Mucosa of rectum (tissue), 2 donors: ENCODE measurements at regions not wholly inside any gene's neighbourhood (a gene's known extent, or its start where the extent isn't known, plus 50 kb on each side); places are given as distances from the start of the nearest gene placed in this dataset.

Source experiments
- H3K27ac ChIP-seq, 2 donors: one replicate each; pipeline ENCODE4 v1.7.0; 2013; ENCODE audit warnings: inconsistent platforms in 2 of 2, low read depth in 2 of 2, low read length in 2 of 2
- H3K27me3 ChIP-seq, 2 donors: one replicate each; pipeline ENCODE4 v1.7.0; 2013; ENCODE audit warnings: low read length in 2 of 2; ENCODE audit not compliant: control insufficient read depth in 2 of 2, insufficient read depth in 2 of 2
- H3K36me3 ChIP-seq, 2 donors: one replicate each; pipeline ENCODE4 v1.7.0; 2013; ENCODE audit warnings: low read length in 2 of 2; ENCODE audit not compliant: control insufficient read depth in 2 of 2, insufficient read depth in 2 of 2
- H3K4me1 ChIP-seq, 2 donors: one replicate each; pipeline ENCODE4 v1.7.0; 2013; ENCODE audit warnings: low read length in 2 of 2, mild to moderate bottlenecking in 1 of 2; ENCODE audit not compliant: control insufficient read depth in 2 of 2, insufficient read depth in 2 of 2
- H3K4me3 ChIP-seq, 2 donors: one replicate each; pipeline ENCODE4 v1.7.0; 2013; ENCODE audit warnings: low read length in 2 of 2
- H3K9ac ChIP-seq, 2 donors: one replicate each; pipeline ENCODE4 v1.7.0; 2013; ENCODE audit warnings: low read length in 2 of 2, low read depth in 1 of 2, mild to moderate bottlenecking in 1 of 2
- H3K9me3 ChIP-seq, 2 donors: one replicate each; pipeline ENCODE4 v1.7.0; 2013; ENCODE audit warnings: low read length in 2 of 2; ENCODE audit not compliant: control insufficient read depth in 2 of 2
- donor health status: healthy.
- donor health status: Normal muscosa, but diverticular disease.

- H3K4me3 ChIP-seq: no peak overlapping the region
- H3K27ac ChIP-seq: no peak overlapping the region
- H3K27me3 ChIP-seq: no peaks in the 10 kb centered on the region
- no peaks in the 10 kb centered on the region for H3K36me3 ChIP-seq
- no peak overlapping the region for H3K9ac ChIP-seq
- H3K9me3 ChIP-seq: no peaks in the 10 kb centered on the region
- H3K4me1 ChIP-seq: no peaks in the 10 kb centered on the region
Measured at GRCh38 chr2:145724311-145724898, 1204.5 kb upstream of the ZEB2 start.

- Histone ChIP-seq H3K4me1 (no peaks in the 10 kb centered on the region), H3K27ac (no peak overlapping the region), H3K36me3 (no peaks in the 10 kb centered on the region), H3K4me3 (no peak overlapping the region), H3K9me3 (no peaks in the 10 kb centered on the region), H3K9ac (no peak overlapping the region), H3K27me3 (no peaks in the 10 kb centered on the region)
Measured at GRCh38 chr2:145723872-145724271, 1204.0 kb upstream of the ZEB2 start.

DNA sequence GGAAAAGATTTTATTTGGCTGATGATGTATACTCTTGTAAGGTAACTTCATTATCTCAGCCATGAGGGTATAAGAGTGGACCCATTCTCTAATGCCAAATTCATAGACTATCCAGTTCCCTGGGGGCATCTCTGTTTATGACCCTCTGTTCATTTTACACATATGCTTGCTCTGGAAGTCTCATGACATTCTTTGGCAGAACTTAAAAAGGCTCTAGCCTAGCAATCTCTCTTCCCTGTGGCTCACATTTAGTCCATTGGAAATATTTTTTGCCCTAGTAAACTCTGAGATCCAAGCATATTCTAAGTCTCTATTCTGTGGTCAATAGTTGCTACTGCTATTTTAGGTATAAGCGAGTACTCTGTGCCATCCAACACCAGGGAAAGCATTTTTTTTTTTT lies 1201.8 kb upstream of the ZEB2 start:
- Histone ChIP-seq H3K4me1 (no peaks in the 10 kb centered on the region), H3K36me3 (no peaks in the 10 kb centered on the region), H3K27ac (no peak overlapping the region), H3K9ac (no peak overlapping the region), H3K27me3 (no peaks in the 10 kb centered on the region), H3K9me3 (no peaks in the 10 kb centered on the region), H3K4me3 (no peak overlapping the region)

GRCh38 chr2:145715601-145716000 lies 1195.7 kb upstream of the ZEB2 start:
- H3K4me1 ChIP-seq: no peaks in the 10 kb centered on the region
- no peak overlapping the region for H3K27ac ChIP-seq
- H3K9ac ChIP-seq: no peak overlapping the region
- H3K36me3 ChIP-seq: no peaks in the 10 kb centered on the region
- H3K9me3 ChIP-seq: no peaks in the 10 kb centered on the region
- H3K27me3 ChIP-seq: no peaks in the 10 kb centered on the region
- H3K4me3 ChIP-seq: no peak overlapping the region

DNA sequence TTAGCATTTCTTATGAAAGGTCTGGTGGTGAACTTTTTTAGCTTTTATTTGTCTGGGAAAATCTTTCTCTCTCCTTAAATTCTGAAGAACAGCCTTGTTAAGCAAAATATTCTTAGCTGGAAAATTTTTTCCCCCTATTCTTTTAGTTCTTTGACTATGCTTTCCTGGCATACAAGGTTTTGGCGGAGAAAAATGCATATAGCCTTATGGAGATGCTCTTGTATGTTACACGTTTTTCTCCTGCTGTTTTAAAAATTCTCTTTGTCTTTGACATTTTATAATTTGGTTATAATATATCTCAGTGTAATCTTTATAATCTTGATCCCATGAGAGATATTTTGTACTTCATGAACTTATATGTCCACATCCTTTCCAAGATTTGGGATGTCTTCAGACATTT lies 1190.4 kb upstream of the ZEB2 start:
- H3K36me3 ChIP-seq: no peaks in the 10 kb centered on the region
- H3K27me3 ChIP-seq: no peaks in the 10 kb centered on the region
- H3K27ac ChIP-seq: no peak overlapping the region
- no peaks in the 10 kb centered on the region for H3K9me3 ChIP-seq
- H3K4me1 ChIP-seq: no peaks in the 10 kb centered on the region
- H3K4me3 ChIP-seq: no peak overlapping the region
- H3K9ac ChIP-seq: no peak overlapping the region

GRCh38 chr2:145702305-145702704 lies 1182.4 kb upstream of the ZEB2 start:
- H3K4me1 ChIP-seq: no peaks in the 10 kb centered on the region
- no peaks in the 10 kb centered on the region for H3K27me3 ChIP-seq
- no peak overlapping the region for H3K9ac ChIP-seq
- H3K4me3 ChIP-seq: no peak overlapping the region
- no peaks in the 10 kb centered on the region for H3K9me3 ChIP-seq
- no peaks in the 10 kb centered on the region for H3K36me3 ChIP-seq
- no peak overlapping the region for H3K27ac ChIP-seq

DNA sequence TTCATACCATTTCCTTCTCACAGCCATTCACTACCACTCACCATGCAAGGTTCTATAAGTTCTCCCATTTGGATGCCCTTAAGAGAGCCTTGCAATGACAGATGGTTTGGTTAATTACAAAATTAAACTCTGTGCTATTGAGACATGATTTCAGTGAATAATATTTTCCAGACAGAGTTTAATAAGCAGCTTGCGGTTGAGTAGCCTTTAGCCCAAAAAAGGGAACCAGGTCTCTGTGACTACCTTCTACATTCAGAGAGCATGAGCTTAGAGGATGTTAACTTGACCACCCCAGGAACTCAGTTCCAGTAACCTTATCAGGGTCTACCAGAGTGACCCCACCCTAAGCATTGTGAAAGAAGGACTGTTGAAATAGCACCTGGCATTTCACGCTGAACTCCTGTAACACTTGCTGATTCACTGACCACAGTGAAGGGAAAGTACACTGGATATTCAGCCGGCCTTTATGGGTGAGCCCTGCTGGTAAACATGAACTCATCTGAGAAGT lies 1173.1 kb upstream of the ZEB2 start:
- Histone ChIP-seq H3K36me3 (no peaks in the 10 kb centered on the region), H3K27ac (no peak overlapping the region), H3K9ac (no peak overlapping the region), H3K4me1 (no peaks in the 10 kb centered on the region), H3K27me3 (no peaks in the 10 kb centered on the region), H3K9me3 (no peaks in the 10 kb centered on the region), H3K4me3 (no peak overlapping the region)

- H3K9me3 ChIP-seq: no peaks in the 10 kb centered on the region
- no peak overlapping the region for H3K27ac ChIP-seq
- no peaks in the 10 kb centered on the region for H3K4me1 ChIP-seq
- no peaks in the 10 kb centered on the region for H3K36me3 ChIP-seq
- no peak overlapping the region for H3K9ac ChIP-seq
- H3K4me3 ChIP-seq: no peak overlapping the region
- H3K27me3 ChIP-seq: no peaks in the 10 kb centered on the region
Measured at GRCh38 chr2:145691659-145692058, 1171.7 kb upstream of the ZEB2 start.

- Histone ChIP-seq H3K4me3 (no peak overlapping the region), H3K27ac (no peak overlapping the region), H3K4me1 (no peaks in the 10 kb centered on the region), H3K27me3 (no peaks in the 10 kb centered on the region), H3K9me3 (no peaks in the 10 kb centered on the region), H3K36me3 (no peaks in the 10 kb centered on the region), H3K9ac (no peak overlapping the region)
Measured at GRCh38 chr2:145690183-145690778, 1170.4 kb upstream of the ZEB2 start.

- Histone ChIP-seq H3K9me3 (no peaks in the 10 kb centered on the region), H3K27ac (no peak overlapping the region), H3K4me3 (no peak overlapping the region), H3K4me1 (no peaks in the 10 kb centered on the region), H3K27me3 (no peaks in the 10 kb centered on the region), H3K36me3 (no peaks in the 10 kb centered on the region), H3K9ac (no peak overlapping the region)
Measured at GRCh38 chr2:145689277-145689676, 1169.4 kb upstream of the ZEB2 start.
